GM23338 (cell line): ENCODE measurements at regions not wholly inside any gene's neighbourhood (a gene's known extent, or its start where the extent isn't known, plus 50 kb on each side); places are given as distances from the start of the nearest gene placed in this dataset.

ENCODE experiments used
- ATAC-seq: fragments of 200-7000 bp; cut with Tn5 transposase; 3 replicates; pipeline ENCODE4 v1.9.1; 2020
- DNase-seq: peaks from one replicate; pipeline ENCODE4 v3.0.0-alpha.2; 2015; ENCODE audit warnings: low spot score
- H2AFZ ChIP-seq: fragments of 200-600 bp; sonication (generic); 2 replicates; pipeline ENCODE4 v1.8.0; 2016; ENCODE audit warnings: antibody characterized with exemption, mild to moderate bottlenecking, moderate library complexity
- H3F3A ChIP-seq: fragments of 200-600 bp; sonication (generic); replicated peaks from 2 replicates; pipeline ENCODE4 v1.8.0; 2017; ENCODE audit warnings: antibody characterized with exemption, mixed run types, low read depth
- H3K27ac ChIP-seq: fragments of 200-600 bp; sonication (generic); 2 replicates; pipeline ENCODE4 v1.6.1; 2016; ENCODE audit warnings: low read depth
- H3K27me3 ChIP-seq: fragments of 200-600 bp; sonication (generic); 2 replicates; pipeline ENCODE4 v1.8.0; 2016; ENCODE audit warnings: mild to moderate bottlenecking, mixed run types, moderate library complexity; ENCODE audit not compliant: insufficient read depth
- H3K36me3 ChIP-seq: fragments of 200-600 bp; sonication (generic); 2 replicates; pipeline ENCODE4 v1.8.0; 2016; ENCODE audit warnings: mild to moderate bottlenecking; ENCODE audit not compliant: insufficient read depth
- H3K4me1 ChIP-seq: fragments of 200-600 bp; sonication (generic); 2 replicates; pipeline ENCODE4 v1.8.0; 2016; ENCODE audit warnings: mild to moderate bottlenecking, moderate library complexity; ENCODE audit not compliant: insufficient read depth
- H3K4me2 ChIP-seq: fragments of 200-600 bp; sonication (generic); 2 replicates; pipeline ENCODE4 v1.7.1; 2017; ENCODE audit warnings: mixed run types
- H3K4me3 ChIP-seq: fragments of 200-600 bp; sonication (generic); 2 replicates; pipeline ENCODE4 v1.6.1; 2016; ENCODE audit warnings: mixed run types
- H3K79me2 ChIP-seq: fragments of 200-600 bp; sonication (generic); replicated peaks from 2 replicates; pipeline ENCODE4 v1.8.0; 2017; ENCODE audit warnings: mild to moderate bottlenecking; ENCODE audit not compliant: insufficient read depth
- H3K9me2 ChIP-seq: fragments of 200-600 bp; sonication (generic); 2 replicates; pipeline ENCODE4 v1.8.0; 2017; ENCODE audit not compliant: insufficient read depth
- H4K20me1 ChIP-seq: fragments of 200-600 bp; sonication (generic); replicated peaks from 2 replicates; pipeline ENCODE4 v1.8.0; 2017; ENCODE audit warnings: mild to moderate bottlenecking; ENCODE audit not compliant: insufficient read depth
- H3K27ac Mint-ChIP-seq: 2 replicates; pipeline ENCODE4 v1.8.0; 2020; ENCODE audit warnings: inconsistent platforms, mild to moderate bottlenecking, moderate library complexity, mixed read lengths
- H3K27me3 Mint-ChIP-seq: 3 replicates; pipeline ENCODE4 v1.8.0; 2022; ENCODE audit warnings: low read depth, mild to moderate bottlenecking, moderate library complexity, mixed read lengths, inconsistent platforms; ENCODE audit not compliant: insufficient read depth, poor library complexity
- H3K36me3 Mint-ChIP-seq: 3 replicates; pipeline ENCODE4 v1.8.0; 2021; ENCODE audit warnings: low read depth, mild to moderate bottlenecking, inconsistent platforms, moderate library complexity, mixed read lengths
- H3K4me1 Mint-ChIP-seq: 3 replicates; pipeline ENCODE4 v1.8.0; 2020; ENCODE audit warnings: mild to moderate bottlenecking, inconsistent platforms, mixed read lengths
- H3K4me3 Mint-ChIP-seq: 3 replicates; pipeline ENCODE4 v1.8.0; 2021; ENCODE audit warnings: moderate library complexity, mild to moderate bottlenecking, inconsistent platforms, mixed read lengths
- H3K9me3 Mint-ChIP-seq: 3 replicates; pipeline ENCODE4 v1.8.0; 2020; ENCODE audit warnings: moderate library complexity, mild to moderate bottlenecking, inconsistent platforms, mixed read lengths
- CREB1 ChIP-seq: fragments of 250-450 bp; sonication (Bioruptor Pico); IDR thresholded peaks from 2 replicates; pipeline ENCODE4 v1.5.0; 2020; ENCODE audit warnings: low read depth, mild to moderate bottlenecking, moderate library complexity
- EZH2 ChIP-seq: fragments of 200-600 bp; sonication (generic); IDR thresholded peaks from one replicate; pipeline ENCODE4 v1.8.0; 2017; ENCODE audit warnings: antibody characterized with exemption, mild to moderate bottlenecking, low read depth; ENCODE audit not compliant: unreplicated experiment
- EZH2phosphoT487 ChIP-seq: fragments of 200-600 bp; sonication (generic); IDR thresholded peaks from one replicate; pipeline ENCODE4 v1.8.1; 2018; ENCODE audit warnings: antibody characterized with exemption; ENCODE audit not compliant: unreplicated experiment
- JUNB ChIP-seq: IDR thresholded peaks from one replicate; pipeline ENCODE4 v1.6.1; 2016; ENCODE audit warnings: antibody characterized with exemption; ENCODE audit not compliant: unreplicated experiment
- NANOG ChIP-seq: IDR thresholded peaks from 2 replicates; pipeline ENCODE4 v1.6.1; 2016; ENCODE audit warnings: antibody characterized with exemption, borderline replicate concordance
- POLR2AphosphoS5 ChIP-seq: IDR thresholded peaks from 2 replicates; pipeline ENCODE4 v1.6.1; 2016; ENCODE audit warnings: antibody characterized with exemption, low read depth
- STAT1 ChIP-seq: IDR thresholded peaks from one replicate; pipeline ENCODE4 v1.6.1; 2016; ENCODE audit warnings: antibody characterized with exemption; ENCODE audit not compliant: unreplicated experiment
- ZNF331 ChIP-seq: fragments of 250-450 bp; sonication (Bioruptor Pico); IDR thresholded peaks from 2 replicates; pipeline ENCODE4 v1.5.0; 2020; ENCODE audit warnings: low read depth, mild to moderate bottlenecking, moderate library complexity
- TF ChIP-seq, protein P1 (sequence below): IDR thresholded peaks from 2 replicates; pipeline ENCODE4 v1.6.1; 2016; ENCODE audit warnings: antibody characterized with exemption
- TF ChIP-seq, protein P2 (sequence below), 2 experiments: fragments of 200-600 bp in 1 of 2; sonication (generic) in 1 of 2; conservative IDR thresholded peaks; 2 replicates each; pipeline versions ENCODE4 v1.5.1 to v1.6.1; 2016 to 2017; ENCODE audit warnings: antibody characterized with exemption in 2 of 2, low read depth in 2 of 2, mild to moderate bottlenecking in 2 of 2, moderate library complexity in 1 of 2
- TF ChIP-seq, protein P3 (sequence below): IDR thresholded peaks from one replicate; pipeline ENCODE4 v1.6.1; 2018; ENCODE audit warnings: antibody characterized with exemption; ENCODE audit not compliant: unreplicated experiment
- TF ChIP-seq, protein P4 (sequence below): fragments of 250-450 bp; sonication (Bioruptor Pico); IDR thresholded peaks from 2 replicates; pipeline ENCODE4 v1.5.0; 2020; ENCODE audit warnings: mild to moderate bottlenecking, moderate library complexity

DNA sequence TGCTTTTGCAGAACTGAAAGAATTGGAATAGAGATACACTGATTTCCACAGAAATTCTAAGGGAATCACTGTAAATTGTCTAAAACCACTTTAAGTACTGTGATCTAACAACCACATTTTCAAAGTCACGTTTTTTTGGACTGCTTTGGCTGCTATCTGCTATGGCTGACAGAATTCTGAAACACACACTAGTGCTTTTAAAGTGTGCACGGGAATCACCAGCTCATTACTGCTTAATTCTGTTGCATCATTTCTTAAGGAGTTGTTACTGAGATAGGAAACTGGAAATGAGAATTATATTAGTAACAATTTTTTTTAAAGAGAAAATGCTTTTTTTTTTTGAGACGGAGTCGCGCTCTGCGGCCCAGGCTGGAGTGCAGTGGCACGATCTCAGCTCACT, 716.5 kb upstream of the NRSN1 start (continued):
- TF ChIP-seq, protein P1, sequence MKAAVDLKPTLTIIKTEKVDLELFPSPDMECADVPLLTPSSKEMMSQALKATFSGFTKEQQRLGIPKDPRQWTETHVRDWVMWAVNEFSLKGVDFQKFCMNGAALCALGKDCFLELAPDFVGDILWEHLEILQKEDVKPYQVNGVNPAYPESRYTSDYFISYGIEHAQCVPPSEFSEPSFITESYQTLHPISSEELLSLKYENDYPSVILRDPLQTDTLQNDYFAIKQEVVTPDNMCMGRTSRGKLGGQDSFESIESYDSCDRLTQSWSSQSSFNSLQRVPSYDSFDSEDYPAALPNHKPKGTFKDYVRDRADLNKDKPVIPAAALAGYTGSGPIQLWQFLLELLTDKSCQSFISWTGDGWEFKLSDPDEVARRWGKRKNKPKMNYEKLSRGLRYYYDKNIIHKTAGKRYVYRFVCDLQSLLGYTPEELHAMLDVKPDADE: no peak

DNA sequence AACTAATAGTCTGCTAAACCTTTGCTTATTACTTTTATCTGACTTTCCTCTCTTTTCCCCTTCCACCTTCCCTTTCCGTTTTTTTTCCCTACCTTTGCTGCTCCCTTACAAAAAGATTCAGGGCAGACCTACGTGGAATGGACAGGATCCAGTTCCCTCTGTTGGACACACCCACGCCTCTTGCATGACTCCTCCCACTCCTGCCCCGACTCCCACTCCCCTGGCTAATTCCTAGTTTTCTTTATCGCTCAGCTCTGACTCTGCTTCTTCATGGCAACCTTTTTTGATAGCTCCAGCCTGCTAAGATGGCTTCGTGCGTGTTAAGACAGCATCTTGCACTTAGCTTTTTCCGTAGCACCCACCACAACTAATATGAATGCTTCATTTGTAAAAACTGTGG, 715.6 kb upstream of the NRSN1 start:
- Mint-ChIP-seq H3K27me3 (no peaks in the 10 kb centered on the region), H3K9me3 (peaks cover 4% of the 10 kb centered on the region; the same call in 2 of the 3 replicates), H3K36me3 (no peaks in the 10 kb centered on the region), H3K27ac (no peak overlapping the region), H3K4me3 (no peak overlapping the region), H3K4me1 (peaks cover 6% of the 10 kb centered on the region; the same call in 2 of the 3 replicates)
- Histone ChIP-seq H3K4me3 (no peak overlapping the region), H3K27me3 (no peaks in the 10 kb centered on the region), H3K36me3 (no peaks in the 10 kb centered on the region), H3K4me2 (no peak overlapping the region), H3K27ac (no peak overlapping the region), H3K4me1 (no peaks in the 10 kb centered on the region), H3K9me2 (no peaks in the 10 kb centered on the region), H3F3A (no peaks in the 10 kb centered on the region), H2AFZ (no peak overlapping the region), H3K79me2 (no peaks in the 10 kb centered on the region), H4K20me1 (no peaks in the 10 kb centered on the region)
- no peak for ATAC-seq
- no peak for DNase-seq
- TF ChIP-seq, protein P2, sequence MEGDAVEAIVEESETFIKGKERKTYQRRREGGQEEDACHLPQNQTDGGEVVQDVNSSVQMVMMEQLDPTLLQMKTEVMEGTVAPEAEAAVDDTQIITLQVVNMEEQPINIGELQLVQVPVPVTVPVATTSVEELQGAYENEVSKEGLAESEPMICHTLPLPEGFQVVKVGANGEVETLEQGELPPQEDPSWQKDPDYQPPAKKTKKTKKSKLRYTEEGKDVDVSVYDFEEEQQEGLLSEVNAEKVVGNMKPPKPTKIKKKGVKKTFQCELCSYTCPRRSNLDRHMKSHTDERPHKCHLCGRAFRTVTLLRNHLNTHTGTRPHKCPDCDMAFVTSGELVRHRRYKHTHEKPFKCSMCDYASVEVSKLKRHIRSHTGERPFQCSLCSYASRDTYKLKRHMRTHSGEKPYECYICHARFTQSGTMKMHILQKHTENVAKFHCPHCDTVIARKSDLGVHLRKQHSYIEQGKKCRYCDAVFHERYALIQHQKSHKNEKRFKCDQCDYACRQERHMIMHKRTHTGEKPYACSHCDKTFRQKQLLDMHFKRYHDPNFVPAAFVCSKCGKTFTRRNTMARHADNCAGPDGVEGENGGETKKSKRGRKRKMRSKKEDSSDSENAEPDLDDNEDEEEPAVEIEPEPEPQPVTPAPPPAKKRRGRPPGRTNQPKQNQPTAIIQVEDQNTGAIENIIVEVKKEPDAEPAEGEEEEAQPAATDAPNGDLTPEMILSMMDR (conservative IDR thresholded peaks at IDR 0.05; ENCODE audit: low read depth in 2 of 2): no peak
- TF ChIP-seq POLR2AphosphoS5 (no peak), ZNF331 (no peak), STAT1 (no peak), NANOG (no peak), JUNB (no peak), CREB1 (CRISPR knock-in tag) (no peak), EZH2phosphoT487 (no peak), EZH2 (no peak)
- TF ChIP-seq, protein P3, sequence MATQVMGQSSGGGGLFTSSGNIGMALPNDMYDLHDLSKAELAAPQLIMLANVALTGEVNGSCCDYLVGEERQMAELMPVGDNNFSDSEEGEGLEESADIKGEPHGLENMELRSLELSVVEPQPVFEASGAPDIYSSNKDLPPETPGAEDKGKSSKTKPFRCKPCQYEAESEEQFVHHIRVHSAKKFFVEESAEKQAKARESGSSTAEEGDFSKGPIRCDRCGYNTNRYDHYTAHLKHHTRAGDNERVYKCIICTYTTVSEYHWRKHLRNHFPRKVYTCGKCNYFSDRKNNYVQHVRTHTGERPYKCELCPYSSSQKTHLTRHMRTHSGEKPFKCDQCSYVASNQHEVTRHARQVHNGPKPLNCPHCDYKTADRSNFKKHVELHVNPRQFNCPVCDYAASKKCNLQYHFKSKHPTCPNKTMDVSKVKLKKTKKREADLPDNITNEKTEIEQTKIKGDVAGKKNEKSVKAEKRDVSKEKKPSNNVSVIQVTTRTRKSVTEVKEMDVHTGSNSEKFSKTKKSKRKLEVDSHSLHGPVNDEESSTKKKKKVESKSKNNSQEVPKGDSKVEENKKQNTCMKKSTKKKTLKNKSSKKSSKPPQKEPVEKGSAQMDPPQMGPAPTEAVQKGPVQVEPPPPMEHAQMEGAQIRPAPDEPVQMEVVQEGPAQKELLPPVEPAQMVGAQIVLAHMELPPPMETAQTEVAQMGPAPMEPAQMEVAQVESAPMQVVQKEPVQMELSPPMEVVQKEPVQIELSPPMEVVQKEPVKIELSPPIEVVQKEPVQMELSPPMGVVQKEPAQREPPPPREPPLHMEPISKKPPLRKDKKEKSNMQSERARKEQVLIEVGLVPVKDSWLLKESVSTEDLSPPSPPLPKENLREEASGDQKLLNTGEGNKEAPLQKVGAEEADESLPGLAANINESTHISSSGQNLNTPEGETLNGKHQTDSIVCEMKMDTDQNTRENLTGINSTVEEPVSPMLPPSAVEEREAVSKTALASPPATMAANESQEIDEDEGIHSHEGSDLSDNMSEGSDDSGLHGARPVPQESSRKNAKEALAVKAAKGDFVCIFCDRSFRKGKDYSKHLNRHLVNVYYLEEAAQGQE: no peak
- TF ChIP-seq, protein P1: no peak
- TF ChIP-seq, protein P4, sequence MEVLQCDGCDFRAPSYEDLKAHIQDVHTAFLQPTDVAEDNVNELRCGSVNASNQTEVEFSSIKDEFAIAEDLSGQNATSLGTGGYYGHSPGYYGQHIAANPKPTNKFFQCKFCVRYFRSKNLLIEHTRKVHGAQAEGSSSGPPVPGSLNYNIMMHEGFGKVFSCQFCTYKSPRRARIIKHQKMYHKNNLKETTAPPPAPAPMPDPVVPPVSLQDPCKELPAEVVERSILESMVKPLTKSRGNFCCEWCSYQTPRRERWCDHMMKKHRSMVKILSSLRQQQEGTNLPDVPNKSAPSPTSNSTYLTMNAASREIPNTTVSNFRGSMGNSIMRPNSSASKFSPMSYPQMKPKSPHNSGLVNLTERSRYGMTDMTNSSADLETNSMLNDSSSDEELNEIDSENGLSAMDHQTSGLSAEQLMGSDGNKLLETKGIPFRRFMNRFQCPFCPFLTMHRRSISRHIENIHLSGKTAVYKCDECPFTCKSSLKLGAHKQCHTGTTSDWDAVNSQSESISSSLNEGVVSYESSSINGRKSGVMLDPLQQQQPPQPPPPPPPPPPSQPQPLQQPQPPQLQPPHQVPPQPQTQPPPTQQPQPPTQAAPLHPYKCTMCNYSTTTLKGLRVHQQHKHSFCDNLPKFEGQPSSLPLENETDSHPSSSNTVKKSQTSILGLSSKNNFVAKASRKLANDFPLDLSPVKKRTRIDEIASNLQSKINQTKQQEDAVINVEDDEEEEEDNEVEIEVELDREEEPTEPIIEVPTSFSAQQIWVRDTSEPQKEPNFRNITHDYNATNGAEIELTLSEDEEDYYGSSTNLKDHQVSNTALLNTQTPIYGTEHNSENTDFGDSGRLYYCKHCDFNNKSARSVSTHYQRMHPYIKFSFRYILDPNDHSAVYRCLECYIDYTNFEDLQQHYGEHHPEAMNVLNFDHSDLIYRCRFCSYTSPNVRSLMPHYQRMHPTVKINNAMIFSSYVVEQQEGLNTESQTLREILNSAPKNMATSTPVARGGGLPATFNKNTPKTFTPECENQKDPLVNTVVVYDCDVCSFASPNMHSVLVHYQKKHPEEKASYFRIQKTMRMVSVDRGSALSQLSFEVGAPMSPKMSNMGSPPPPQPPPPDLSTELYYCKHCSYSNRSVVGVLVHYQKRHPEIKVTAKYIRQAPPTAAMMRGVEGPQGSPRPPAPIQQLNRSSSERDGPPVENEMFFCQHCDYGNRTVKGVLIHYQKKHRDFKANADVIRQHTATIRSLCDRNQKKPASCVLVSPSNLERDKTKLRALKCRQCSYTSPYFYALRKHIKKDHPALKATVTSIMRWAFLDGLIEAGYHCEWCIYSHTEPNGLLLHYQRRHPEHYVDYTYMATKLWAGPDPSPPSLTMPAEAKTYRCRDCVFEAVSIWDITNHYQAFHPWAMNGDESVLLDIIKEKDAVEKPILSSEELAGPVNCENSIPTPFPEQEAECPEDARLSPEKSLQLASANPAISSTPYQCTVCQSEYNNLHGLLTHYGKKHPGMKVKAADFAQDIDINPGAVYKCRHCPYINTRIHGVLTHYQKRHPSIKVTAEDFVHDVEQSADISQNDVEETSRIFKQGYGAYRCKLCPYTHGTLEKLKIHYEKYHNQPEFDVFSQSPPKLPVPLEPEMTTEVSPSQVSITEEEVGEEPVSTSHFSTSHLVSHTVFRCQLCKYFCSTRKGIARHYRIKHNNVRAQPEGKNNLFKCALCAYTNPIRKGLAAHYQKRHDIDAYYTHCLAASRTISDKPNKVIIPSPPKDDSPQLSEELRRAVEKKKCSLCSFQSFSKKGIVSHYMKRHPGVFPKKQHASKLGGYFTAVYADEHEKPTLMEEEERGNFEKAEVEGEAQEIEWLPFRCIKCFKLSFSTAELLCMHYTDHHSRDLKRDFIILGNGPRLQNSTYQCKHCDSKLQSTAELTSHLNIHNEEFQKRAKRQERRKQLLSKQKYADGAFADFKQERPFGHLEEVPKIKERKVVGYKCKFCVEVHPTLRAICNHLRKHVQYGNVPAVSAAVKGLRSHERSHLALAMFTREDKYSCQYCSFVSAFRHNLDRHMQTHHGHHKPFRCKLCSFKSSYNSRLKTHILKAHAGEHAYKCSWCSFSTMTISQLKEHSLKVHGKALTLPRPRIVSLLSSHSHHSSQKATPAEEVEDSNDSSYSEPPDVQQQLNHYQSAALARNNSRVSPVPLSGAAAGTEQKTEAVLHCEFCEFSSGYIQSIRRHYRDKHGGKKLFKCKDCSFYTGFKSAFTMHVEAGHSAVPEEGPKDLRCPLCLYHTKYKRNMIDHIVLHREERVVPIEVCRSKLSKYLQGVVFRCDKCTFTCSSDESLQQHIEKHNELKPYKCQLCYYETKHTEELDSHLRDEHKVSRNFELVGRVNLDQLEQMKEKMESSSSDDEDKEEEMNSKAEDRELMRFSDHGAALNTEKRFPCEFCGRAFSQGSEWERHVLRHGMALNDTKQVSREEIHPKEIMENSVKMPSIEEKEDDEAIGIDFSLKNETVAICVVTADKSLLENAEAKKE (CRISPR knock-in tag): no peak
